CD4-positive, alpha-beta memory T cell (primary cell): ENCODE measurements at regions not wholly inside any gene's neighbourhood (a gene's known extent, or its start where the extent isn't known, plus 50 kb on each side); places are given as distances from the start of the nearest gene placed in this dataset.

Experiments
- CTCF ChIA-PET: fragments of 350-600 bp; sonication (Branson Sonifier 250); formaldehyde crosslinking; loops from one replicate; lab custom pipeline; 2021; ENCODE audit warnings: inconsistent platforms; ENCODE audit not compliant: partially characterized antibody; lab: Charles Lee
- POLR2A ChIA-PET: fragments of 350-600 bp; sonication (Branson Sonifier 250); formaldehyde crosslinking; loops from one replicate; lab custom pipeline; 2021; ENCODE audit not compliant: partially characterized antibody; lab: Charles Lee
- DNase-seq, 5 donors: peaks; one replicate each; pipeline versions ENCODE4 v3.0.0 to v3.0.0-alpha.2; 2020 to 2022; ENCODE audit warnings: mixed read lengths in 1 of 5
- H3K27ac ChIP-seq: one replicate; pipeline ENCODE4 v1.7.0; 2013; ENCODE audit warnings: low read depth, low read length
- H3K27me3 ChIP-seq: 2 replicates; pipeline ENCODE4 v1.7.0; 2013; ENCODE audit warnings: mild to moderate bottlenecking, low read length, moderate library complexity; ENCODE audit not compliant: insufficient read depth
- H3K36me3 ChIP-seq: 2 replicates; pipeline ENCODE4 v1.7.0; 2013; ENCODE audit warnings: mild to moderate bottlenecking, low read length, moderate library complexity; ENCODE audit not compliant: insufficient read depth
- H3K4me1 ChIP-seq: 2 replicates; pipeline ENCODE4 v1.7.0; 2013; ENCODE audit warnings: mild to moderate bottlenecking, low read length, moderate library complexity; ENCODE audit not compliant: insufficient read depth
- H3K4me3 ChIP-seq, 2 donors: one replicate each; pipeline ENCODE4 v1.7.0; 2013; ENCODE audit warnings: low read length in 2 of 2, mild to moderate bottlenecking in 1 of 2
- H3K9me3 ChIP-seq, 2 donors: one replicate each; pipeline ENCODE4 v1.7.0; 2013; ENCODE audit warnings: low read length in 2 of 2, control low read depth in 1 of 2; ENCODE audit not compliant: control insufficient read depth in 1 of 2
- H3K27ac Mint-ChIP-seq, 7 donors: one replicate each; pipeline ENCODE4 v1.8.0; 2020 to 2021; ENCODE audit warnings: mixed read lengths in 7 of 7, mild to moderate bottlenecking in 6 of 7, inconsistent platforms in 3 of 7, moderate library complexity in 3 of 7
- H3K27me3 Mint-ChIP-seq, 2 donors: one replicate each; pipeline ENCODE4 v1.8.0; 2020 to 2021; ENCODE audit warnings: mixed read lengths in 2 of 2
- H3K36me3 Mint-ChIP-seq, 2 donors: one replicate each; pipeline ENCODE4 v1.8.0; 2020 to 2021; ENCODE audit warnings: mixed read lengths in 2 of 2, inconsistent platforms in 1 of 2, mild to moderate bottlenecking in 1 of 2
- H3K4me1 Mint-ChIP-seq, 4 donors: one replicate each; pipeline ENCODE4 v1.8.0; 2020 to 2021; ENCODE audit warnings: mixed read lengths in 4 of 4, mild to moderate bottlenecking in 1 of 4
- H3K4me3 Mint-ChIP-seq, 8 donors: one replicate each; pipeline ENCODE4 v1.8.0; 2020 to 2021; ENCODE audit warnings: mixed read lengths in 8 of 8, mild to moderate bottlenecking in 7 of 8, moderate library complexity in 6 of 8, inconsistent platforms in 3 of 8
- H3K9me3 Mint-ChIP-seq, 8 donors: one replicate each; pipeline ENCODE4 v1.8.0; 2020 to 2021; ENCODE audit warnings: mixed read lengths in 8 of 8, mild to moderate bottlenecking in 5 of 8, inconsistent platforms in 3 of 8, moderate library complexity in 1 of 8
- intact Hi-C: fragments of 100-400 bp; cut with micrococcal nuclease; formaldehyde crosslinking; loops from one replicate; pipeline ENCODE4 v1.15.1; 2023

GRCh38 chrX:9260603-9261002 is 204.3 kb upstream of the TBL1X start:
- DNase-seq, result no peak
- Histone ChIP-seq H3K4me1 (no peaks in the 10 kb centered on the region), H3K36me3 (no peaks in the 10 kb centered on the region), H3K27ac (no peak overlapping the region), H3K9me3 (no peaks in the 10 kb centered on the region), H3K27me3 (no peaks in the 10 kb centered on the region), H3K4me3 (no peak overlapping the region)
- no peak overlapping the region for H3K4me3 Mint-ChIP-seq
- peaks cover 0 to 8% (median 3%) of the 10 kb centered on the region in 8 donors for H3K9me3 Mint-ChIP-seq
- intact Hi-C loops, result no loop called here
- H3K36me3 Mint-ChIP-seq, result no peaks in the 10 kb centered on the region
- no peaks in the 10 kb centered on the region for H3K27me3 Mint-ChIP-seq
- H3K4me1 Mint-ChIP-seq, result no peaks in the 10 kb centered on the region
- no peak overlapping the region for H3K27ac Mint-ChIP-seq
- ChIA-PET POLR2A (no interaction called here), CTCF (no interaction called here)

DNA sequence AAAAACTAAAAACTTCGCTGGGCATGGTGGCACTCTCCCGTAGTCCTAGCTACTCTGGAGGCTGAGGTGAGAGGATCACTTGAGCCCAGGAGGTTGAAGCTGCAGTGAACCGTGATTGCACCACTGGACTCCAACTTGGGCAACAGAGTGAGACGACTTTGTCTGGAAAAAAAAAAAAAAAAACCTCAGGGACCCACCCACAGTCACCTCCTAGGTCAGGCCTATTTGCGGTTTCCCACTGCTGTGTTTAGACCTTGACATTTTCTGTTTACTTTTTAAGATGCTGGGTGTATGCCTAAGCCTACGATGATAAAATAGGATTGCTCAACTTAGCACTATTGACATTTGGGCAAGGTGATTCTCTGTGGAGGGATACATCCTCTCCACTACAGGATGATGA is 197.4 kb upstream of the TBL1X start:
- CTCF ChIA-PET, result no interaction called here
- no peak overlapping the region for H3K27ac ChIP-seq
- Mint-ChIP-seq H3K4me1 (no peaks in the 10 kb centered on the region), H3K27ac (no peak overlapping the region), H3K9me3 (peaks cover 0 to 5% (median 0%) of the 10 kb centered on the region in 8 donors), H3K36me3 (no peaks in the 10 kb centered on the region), H3K4me3 (no peak overlapping the region), H3K27me3 (no peaks in the 10 kb centered on the region)
- H3K4me3 ChIP-seq, result no peak overlapping the region
- H3K9me3 ChIP-seq, result no peaks in the 10 kb centered on the region
- no peak for DNase-seq
- H3K27me3 ChIP-seq, result no peaks in the 10 kb centered on the region
- H3K4me1 ChIP-seq, result no peaks in the 10 kb centered on the region
- intact Hi-C loops, result no loop called here
- H3K36me3 ChIP-seq, result no peaks in the 10 kb centered on the region
- POLR2A ChIA-PET, result no interaction called here

- Mint-ChIP-seq H3K27me3 (no peaks in the 10 kb centered on the region), H3K36me3 (no peaks in the 10 kb centered on the region), H3K4me1 (no peaks in the 10 kb centered on the region), H3K9me3 (peaks cover 0 to 5% (median 0%) of the 10 kb centered on the region in 8 donors), H3K27ac (peak overlapping the region in 1 of 7 donors; percentile 83), H3K4me3 (no peak overlapping the region)
- H3K27ac ChIP-seq, result no peak overlapping the region
- no peak overlapping the region for H3K4me3 ChIP-seq
- H3K36me3 ChIP-seq, result no peaks in the 10 kb centered on the region
- H3K4me1 ChIP-seq, result no peaks in the 10 kb centered on the region
- intact Hi-C loops, result no loop called here
- CTCF ChIA-PET, result no interaction called here
- DNase-seq, result no peak
- no peaks in the 10 kb centered on the region for H3K9me3 ChIP-seq
- no peaks in the 10 kb centered on the region for H3K27me3 ChIP-seq
- POLR2A ChIA-PET, result no interaction called here
These were observed 195.7 kb upstream of the TBL1X start for GRCh38 chrX:9269134-9269533.

GRCh38 chrX:9271789-9272525 is 192.9 kb upstream of the TBL1X start:
- H3K27ac ChIP-seq, result no peak overlapping the region
- ChIA-PET CTCF (no interaction called here), POLR2A (no interaction called here)
- Mint-ChIP-seq H3K27ac (no peak overlapping the region), H3K27me3 (no peaks in the 10 kb centered on the region), H3K4me3 (no peak overlapping the region), H3K9me3 (peaks cover 0 to 5% (median 0%) of the 10 kb centered on the region in 8 donors), H3K36me3 (no peaks in the 10 kb centered on the region), H3K4me1 (no peaks in the 10 kb centered on the region)
- H3K9me3 ChIP-seq, result no peaks in the 10 kb centered on the region
- no peaks in the 10 kb centered on the region for H3K4me1 ChIP-seq
- H3K36me3 ChIP-seq, result no peaks in the 10 kb centered on the region
- no peaks in the 10 kb centered on the region for H3K27me3 ChIP-seq
- H3K4me3 ChIP-seq, result no peak overlapping the region
- DNase-seq, result no peak
- intact Hi-C loops, result no loop called here

GRCh38 chrX:9273744-9274143 is 191.1 kb upstream of the TBL1X start:
- no peaks in the 10 kb centered on the region for H3K27me3 Mint-ChIP-seq
- H3K4me3 Mint-ChIP-seq, result no peak overlapping the region
- intact Hi-C loops, result no loop called here
- ChIA-PET POLR2A (no interaction called here), CTCF (no interaction called here)
- Histone ChIP-seq H3K4me1 (no peaks in the 10 kb centered on the region), H3K36me3 (no peaks in the 10 kb centered on the region), H3K27me3 (no peaks in the 10 kb centered on the region), H3K9me3 (no peaks in the 10 kb centered on the region), H3K4me3 (no peak overlapping the region), H3K27ac (no peak overlapping the region)
- no peaks in the 10 kb centered on the region for H3K36me3 Mint-ChIP-seq
- no peak for DNase-seq
- peaks cover 0 to 5% (median 0%) of the 10 kb centered on the region in 8 donors for H3K9me3 Mint-ChIP-seq
- no peak overlapping the region for H3K27ac Mint-ChIP-seq
- peaks cover 0 to under 1% (median 0%) of the 10 kb centered on the region in 4 donors for H3K4me1 Mint-ChIP-seq

DNA sequence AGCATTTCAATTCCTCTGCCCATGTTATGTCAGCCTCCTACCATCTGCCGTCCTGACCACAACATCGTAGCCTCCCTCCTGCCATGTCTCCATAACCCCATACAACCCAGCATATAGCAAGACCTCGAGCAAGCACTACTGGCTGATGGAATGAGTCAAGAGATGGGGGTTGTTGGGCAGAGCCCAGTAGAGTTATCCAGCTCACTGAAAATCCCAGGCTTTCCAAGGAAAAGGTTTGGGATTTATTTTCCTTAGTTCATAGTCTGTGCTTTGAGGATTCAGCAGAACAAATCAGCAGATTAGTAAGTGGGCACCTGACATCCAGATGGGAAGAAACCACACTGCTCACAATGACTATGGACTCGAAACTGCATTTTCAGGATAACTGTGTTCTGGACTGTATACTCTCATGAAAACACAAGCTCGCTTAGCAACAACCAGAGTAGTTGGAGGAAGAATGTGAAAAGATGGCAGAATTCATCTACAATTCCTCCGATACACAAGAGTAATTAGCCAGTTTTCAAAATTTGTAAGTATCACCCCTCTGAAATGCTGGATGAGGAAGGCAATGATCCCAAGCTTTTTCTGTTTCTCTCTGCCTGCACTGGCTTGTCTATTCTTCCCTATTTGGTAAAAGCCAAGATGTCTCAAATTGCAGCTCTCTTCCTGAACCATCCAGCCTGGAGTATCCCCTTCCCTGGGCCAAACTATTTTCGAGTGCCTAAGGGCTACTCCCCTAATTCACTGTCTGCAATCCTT is 186.2 kb upstream of the TBL1X start:
- Mint-ChIP-seq H3K27me3 (no peaks in the 10 kb centered on the region), H3K4me1 (peaks cover 7 to 9% (median 8%) of the 10 kb centered on the region in 4 donors), H3K4me3 (peak overlapping the region in 7 of 8 donors; percentile 6 to 76 (median 65)), H3K36me3 (no peaks in the 10 kb centered on the region), H3K27ac (peak overlapping the region in 4 of 7 donors; percentile 30 to 83 (median 75)), H3K9me3 (peaks cover 0 to 1% (median 0%) of the 10 kb centered on the region in 8 donors)
- no peaks in the 10 kb centered on the region for H3K36me3 ChIP-seq
- POLR2A ChIA-PET, result no interaction called here
- H3K27ac ChIP-seq, result no peak overlapping the region
- H3K9me3 ChIP-seq, result no peaks in the 10 kb centered on the region
- no peaks in the 10 kb centered on the region for H3K4me1 ChIP-seq
- no peaks in the 10 kb centered on the region for H3K27me3 ChIP-seq
- no peak overlapping the region for H3K4me3 ChIP-seq
- CTCF ChIA-PET, result interaction anchor here (0.9 kb wide), 1 partner anchor 34 kb away, joined by 3 read pairs; no protein-coding TSS in a partner anchor
- DNase-seq, result no peak
- intact Hi-C loops, result no loop called here

- intact Hi-C loops, result no loop called here
- Histone ChIP-seq H3K36me3 (no peaks in the 10 kb centered on the region), H3K4me3 (no peak overlapping the region), H3K27ac (no peak overlapping the region), H3K27me3 (no peaks in the 10 kb centered on the region), H3K9me3 (no peaks in the 10 kb centered on the region), H3K4me1 (no peaks in the 10 kb centered on the region)
- Mint-ChIP-seq H3K27ac (peak overlapping the region in 3 of 7 donors; percentile 30 to 76 (median 74)), H3K9me3 (peaks cover 0 to 1% (median 0%) of the 10 kb centered on the region in 8 donors), H3K4me3 (peak overlapping the region; percentile 6 to 76 (median 58)), H3K4me1 (peaks cover 7 to 9% (median 8%) of the 10 kb centered on the region in 4 donors), H3K36me3 (no peaks in the 10 kb centered on the region), H3K27me3 (no peaks in the 10 kb centered on the region)
- no peak for DNase-seq
- POLR2A ChIA-PET, result no interaction called here
- CTCF ChIA-PET, result interaction anchor here (0.9 kb wide), 1 partner anchor 34 kb away, joined by 3 read pairs; no protein-coding TSS in a partner anchor
These were observed 185.7 kb upstream of the TBL1X start for GRCh38 chrX:9279234-9279544.
